ENCODE measurements at regions not wholly inside any gene's neighbourhood (a gene's known extent, or its start where the extent isn't known, plus 50 kb on each side); places are given as distances from the start of the nearest gene placed in this dataset.
"Not testable (repeated sequence)": the region's sequence is repeated elsewhere in the genome, so short reads cannot be mapped to it uniquely, and the experiment has no call there.

DNA sequence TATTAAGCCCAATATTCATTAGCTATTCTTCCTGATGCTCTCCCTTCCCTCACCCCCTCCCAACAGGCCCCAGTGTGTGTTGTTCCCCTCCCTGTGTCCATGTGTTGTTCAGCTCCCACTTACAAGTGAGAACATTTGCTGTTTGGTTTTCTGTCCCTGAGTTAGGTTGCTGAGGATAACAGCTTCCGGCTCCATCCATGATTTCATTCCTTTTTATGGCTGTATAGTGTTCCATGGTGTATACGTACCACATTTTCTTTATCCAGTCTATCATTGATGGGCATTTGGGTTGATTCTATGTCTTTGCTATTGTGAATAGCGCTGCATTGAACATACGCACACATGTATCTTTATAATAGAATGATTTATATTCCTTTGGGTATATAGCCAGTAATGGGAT, 107.7 kb upstream of the MTHFD1L start:
- intact Hi-C loops (cut with micrococcal nuclease; ENCODE audit: unreplicated experiment); DNase-seq (ENCODE audit: low read depth, low spot score); H3K27ac ChIP-seq (ENCODE audit: control insufficient read depth, insufficient read depth); H2AFZ ChIP-seq (ENCODE audit: control insufficient read depth, low read depth, low read length); H3K4me2 ChIP-seq (ENCODE audit: control insufficient read depth, insufficient read depth); BruUV-seq (replicated peaks); POLR2A ChIA-PET; H3K79me2 ChIP-seq (ENCODE audit: control insufficient read depth, insufficient read depth, low read length); H3K9ac ChIP-seq (ENCODE audit: control insufficient read depth, insufficient read depth, low read length); H3K36me3 ChIP-seq (ENCODE audit: control insufficient read depth in 2 of 2, insufficient read depth in 2 of 2, low read length in 1 of 2); H4K20me1 ChIP-seq (ENCODE audit: control insufficient read depth, insufficient read depth); FAIRE-seq; H3K9me3 ChIP-seq (replicated peaks; ENCODE audit: control insufficient read depth, insufficient read depth, low read length); ATAC-seq; in situ Hi-C loops (cut with MboI); H3K4me3 ChIP-seq; H3K4me1 ChIP-seq (ENCODE audit: control insufficient read depth, insufficient read depth, low read length); H3K27me3 ChIP-seq (replicated peaks in 1 of 2; ENCODE audit: control insufficient read depth in 2 of 2, insufficient read depth in 2 of 2, low read length in 1 of 2): not testable (repeated sequence)
- 86% methylated on average over 4 of the region's 4 CpGs for WGBS (ENCODE audit: insufficient coverage, insufficient replicate concordance, low lambda C conversion rate, missing lambda C conversion rate)
- ChIA-PET CTCF (interaction anchor here (0.6 to 1.5 kb wide), 4 partner anchors 9 to 339 kb away, joined by 3 to 4 read pairs (median 3); no protein-coding TSS in a partner anchor), SMC1A (ENCODE audit: uncharacterized antibody, unreplicated experiment) (interaction anchor here (0.9 to 2.2 kb wide), 4 partner anchors 9 to 236 kb away, joined by 3 to 5 read pairs (median 4); no protein-coding TSS in a partner anchor), RAD21 (ENCODE audit: unreplicated experiment) (interaction anchor here (0.7 kb wide), 1 partner anchor 114 kb away, joined by 3 read pairs; no protein-coding TSS in a partner anchor)

DNA sequence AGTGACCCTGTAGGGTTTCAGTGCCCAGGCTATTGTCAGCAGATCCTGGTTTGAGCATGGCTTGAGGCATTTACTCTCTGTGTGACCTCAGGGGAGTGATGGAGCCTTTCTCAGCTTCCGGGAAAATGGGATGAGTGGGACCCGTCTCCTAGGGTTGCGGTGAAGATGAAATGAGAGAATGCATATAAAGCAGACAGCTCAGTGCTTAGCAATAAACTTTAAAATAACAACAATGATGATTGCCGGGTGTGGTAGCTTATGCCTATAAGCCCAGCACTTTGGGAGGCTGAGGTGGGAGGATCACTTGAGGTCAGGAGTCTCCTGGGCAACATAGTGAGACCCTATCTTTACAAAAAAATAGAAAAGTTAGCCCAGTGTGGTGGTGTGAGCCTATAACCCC, 106.0 kb upstream of the MTHFD1L start:
- H3K4me1 ChIP-seq (ENCODE audit: control insufficient read depth, insufficient read depth, low read length), result peaks cover 8% of the 10 kb centered on the region
- 95% methylated on average over 4 of the region's 4 CpGs for WGBS (ENCODE audit: insufficient coverage, insufficient replicate concordance, low lambda C conversion rate, missing lambda C conversion rate)
- H3K36me3 ChIP-seq (ENCODE audit: control insufficient read depth in 2 of 2, insufficient read depth in 2 of 2, low read length in 1 of 2), result no peaks in the 10 kb centered on the region; a peak in 1 of 4 replicates
- no peaks in the 10 kb centered on the region for H3K27me3 ChIP-seq (replicated peaks in 1 of 2; ENCODE audit: control insufficient read depth in 2 of 2, insufficient read depth in 2 of 2, low read length in 1 of 2)
- no peak overlapping the region for H3K4me3 ChIP-seq
- no peak overlapping the region for H3K4me2 ChIP-seq (ENCODE audit: control insufficient read depth, insufficient read depth)
- no peaks in the 10 kb centered on the region; the same call in 1 of the 2 replicates for H3K79me2 ChIP-seq (ENCODE audit: control insufficient read depth, insufficient read depth, low read length)
- in situ Hi-C loops (cut with MboI), result no loop called here
- no TSS peak for BruUV-seq (replicated peaks)
- FAIRE-seq, result no peak
- DNase-seq (ENCODE audit: low read depth, low spot score), result no peak
- no peak overlapping the region for H2AFZ ChIP-seq (ENCODE audit: control insufficient read depth, low read depth, low read length)
- SMC1A ChIA-PET (ENCODE audit: uncharacterized antibody, unreplicated experiment), result interaction anchor here (2.2 kb wide), 1 partner anchor 10 kb away, joined by 5 read pairs; no protein-coding TSS in a partner anchor
- H4K20me1 ChIP-seq (ENCODE audit: control insufficient read depth, insufficient read depth), result no peaks in the 10 kb centered on the region
- no peak overlapping the region for H3K9ac ChIP-seq (ENCODE audit: control insufficient read depth, insufficient read depth, low read length)
- CTCF ChIA-PET, result interaction anchor here (1.3 kb wide), 1 partner anchor 18 kb away, joined by 4 read pairs; no protein-coding TSS in a partner anchor
- POLR2A ChIA-PET, result no interaction called here
- ATAC-seq, result no peak
- intact Hi-C loops (cut with micrococcal nuclease; ENCODE audit: unreplicated experiment), result no loop called here
- RAD21 ChIA-PET (ENCODE audit: unreplicated experiment), result no interaction called here
- H3K9me3 ChIP-seq (replicated peaks; ENCODE audit: control insufficient read depth, insufficient read depth, low read length), result no peaks in the 10 kb centered on the region; the same call in 2 of the 3 replicates
- no peak overlapping the region for H3K27ac ChIP-seq (ENCODE audit: control insufficient read depth, insufficient read depth)
- no peak for TF ChIP-seq SIX5 (IDR thresholded peaks at IDR 0.05; ENCODE audit: low read depth, low read length, severe bottlenecking)
- no peak for TF ChIP-seq SUPT20H (IDR thresholded peaks at IDR 0.05; ENCODE audit: borderline replicate concordance, control insufficient read depth, low read depth, low read length)
- TF ChIP-seq BCL11A (IDR thresholded peaks at IDR 0.05; ENCODE audit: low read depth, low read length), result no peak
- TF ChIP-seq, protein P1, sequence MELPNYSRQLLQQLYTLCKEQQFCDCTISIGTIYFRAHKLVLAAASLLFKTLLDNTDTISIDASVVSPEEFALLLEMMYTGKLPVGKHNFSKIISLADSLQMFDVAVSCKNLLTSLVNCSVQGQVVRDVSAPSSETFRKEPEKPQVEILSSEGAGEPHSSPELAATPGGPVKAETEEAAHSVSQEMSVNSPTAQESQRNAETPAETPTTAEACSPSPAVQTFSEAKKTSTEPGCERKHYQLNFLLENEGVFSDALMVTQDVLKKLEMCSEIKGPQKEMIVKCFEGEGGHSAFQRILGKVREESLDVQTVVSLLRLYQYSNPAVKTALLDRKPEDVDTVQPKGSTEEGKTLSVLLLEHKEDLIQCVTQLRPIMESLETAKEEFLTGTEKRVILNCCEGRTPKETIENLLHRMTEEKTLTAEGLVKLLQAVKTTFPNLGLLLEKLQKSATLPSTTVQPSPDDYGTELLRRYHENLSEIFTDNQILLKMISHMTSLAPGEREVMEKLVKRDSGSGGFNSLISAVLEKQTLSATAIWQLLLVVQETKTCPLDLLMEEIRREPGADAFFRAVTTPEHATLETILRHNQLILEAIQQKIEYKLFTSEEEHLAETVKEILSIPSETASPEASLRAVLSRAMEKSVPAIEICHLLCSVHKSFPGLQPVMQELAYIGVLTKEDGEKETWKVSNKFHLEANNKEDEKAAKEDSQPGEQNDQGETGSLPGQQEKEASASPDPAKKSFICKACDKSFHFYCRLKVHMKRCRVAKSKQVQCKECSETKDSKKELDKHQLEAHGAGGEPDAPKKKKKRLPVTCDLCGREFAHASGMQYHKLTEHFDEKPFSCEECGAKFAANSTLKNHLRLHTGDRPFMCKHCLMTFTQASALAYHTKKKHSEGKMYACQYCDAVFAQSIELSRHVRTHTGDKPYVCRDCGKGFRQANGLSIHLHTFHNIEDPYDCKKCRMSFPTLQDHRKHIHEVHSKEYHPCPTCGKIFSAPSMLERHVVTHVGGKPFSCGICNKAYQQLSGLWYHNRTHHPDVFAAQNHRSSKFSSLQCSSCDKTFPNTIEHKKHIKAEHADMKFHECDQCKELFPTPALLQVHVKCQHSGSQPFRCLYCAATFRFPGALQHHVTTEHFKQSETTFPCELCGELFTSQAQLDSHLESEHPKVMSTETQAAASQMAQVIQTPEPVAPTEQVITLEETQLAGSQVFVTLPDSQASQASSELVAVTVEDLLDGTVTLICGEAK (IDR thresholded peaks at IDR 0.05; ENCODE audit: borderline replicate concordance), result no peak
- TF ChIP-seq SP1 (IDR thresholded peaks at IDR 0.05; ENCODE audit: low read depth, low read length), result no peak
- no peak for TF ChIP-seq STAT3 (IDR thresholded peaks at IDR 0.05; ENCODE audit: low read depth, low read length)
- no peak for TF ChIP-seq TAF1 (IDR thresholded peaks at IDR 0.05; ENCODE audit: borderline replicate concordance, low read depth, low read length)
- TF ChIP-seq, protein P2, sequence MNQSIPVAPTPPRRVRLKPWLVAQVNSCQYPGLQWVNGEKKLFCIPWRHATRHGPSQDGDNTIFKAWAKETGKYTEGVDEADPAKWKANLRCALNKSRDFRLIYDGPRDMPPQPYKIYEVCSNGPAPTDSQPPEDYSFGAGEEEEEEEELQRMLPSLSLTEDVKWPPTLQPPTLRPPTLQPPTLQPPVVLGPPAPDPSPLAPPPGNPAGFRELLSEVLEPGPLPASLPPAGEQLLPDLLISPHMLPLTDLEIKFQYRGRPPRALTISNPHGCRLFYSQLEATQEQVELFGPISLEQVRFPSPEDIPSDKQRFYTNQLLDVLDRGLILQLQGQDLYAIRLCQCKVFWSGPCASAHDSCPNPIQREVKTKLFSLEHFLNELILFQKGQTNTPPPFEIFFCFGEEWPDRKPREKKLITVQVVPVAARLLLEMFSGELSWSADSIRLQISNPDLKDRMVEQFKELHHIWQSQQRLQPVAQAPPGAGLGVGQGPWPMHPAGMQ (IDR thresholded peaks at IDR 0.05; ENCODE audit: borderline replicate concordance), result no peak

All from GM12878 (cell line).